ENCODE measurements at regions not wholly inside any gene's neighbourhood (a gene's known extent, or its start where the extent isn't known, plus 50 kb on each side); places are given as distances from the start of the nearest gene placed in this dataset.

- no peak for DNase-seq
Observed at GRCh38 chr2:41705634-41706033, 342.2 kb upstream of the PKDCC start.

- DNase-seq = no peak
Observed at GRCh38 chr2:41706286-41706685, 341.5 kb upstream of the PKDCC start.

GRCh38 chr2:41707790-41708451, 339.9 kb upstream of the PKDCC start:
- no peak for DNase-seq

- no peak for DNase-seq
Observed at GRCh38 chr2:41709702-41710599, 337.9 kb upstream of the PKDCC start.

- no peak for DNase-seq
Observed at GRCh38 chr2:41710944-41711343, 336.9 kb upstream of the PKDCC start.

- no peak for DNase-seq
Observed at GRCh38 chr2:41711736-41712135, 336.1 kb upstream of the PKDCC start.

GRCh38 chr2:41716497-41716896, 331.3 kb upstream of the PKDCC start:
- no peak for DNase-seq

GRCh38 chr2:41717839-41718238, 330.0 kb upstream of the PKDCC start:
- DNase-seq = no peak

- DNase-seq = no peak
Observed at GRCh38 chr2:41718705-41719104, 329.1 kb upstream of the PKDCC start.

GRCh38 chr2:41719756-41720155, 328.1 kb upstream of the PKDCC start:
- no peak for DNase-seq

GRCh38 chr2:41720331-41721251, 327.2 kb upstream of the PKDCC start:
- no peak for DNase-seq

GRCh38 chr2:41722668-41723369, 325.0 kb upstream of the PKDCC start:
- no peak for DNase-seq

- DNase-seq = no peak
Observed at GRCh38 chr2:41723526-41723925, 324.3 kb upstream of the PKDCC start.

GRCh38 chr2:41724465-41724864, 323.4 kb upstream of the PKDCC start:
- no peak for DNase-seq

GRCh38 chr2:41725901-41726300, 321.9 kb upstream of the PKDCC start:
- no peak for DNase-seq

GRCh38 chr2:41726364-41726763, 321.5 kb upstream of the PKDCC start:
- no peak for DNase-seq

GRCh38 chr2:41727152-41727551, 320.7 kb upstream of the PKDCC start:
- DNase-seq = no peak

- no peak for DNase-seq
Observed at GRCh38 chr2:41727711-41728110, 320.1 kb upstream of the PKDCC start.

- no peak for DNase-seq
Observed at GRCh38 chr2:41728788-41729338, 319.0 kb upstream of the PKDCC start.

GRCh38 chr2:41729800-41730364, 317.9 kb upstream of the PKDCC start:
- no peak for DNase-seq

GRCh38 chr2:41735006-41735405, 312.8 kb upstream of the PKDCC start:
- no peak for DNase-seq

GRCh38 chr2:41735476-41735875, 312.3 kb upstream of the PKDCC start:
- no peak for DNase-seq

Data from activated CD4-positive, alpha-beta T cell treated with anti-CD3 and anti-CD28 coated beads, Interleukin-2, Interleukin-6, amounts not matched to agents 100 ng/mL and 50 ng/mL, durations not matched to agents 16 hours and 8 hours (primary cell).